GM12872 (cell line): ENCODE measurements at regions not wholly inside any gene's neighbourhood (a gene's known extent, or its start where the extent isn't known, plus 50 kb on each side); places are given as distances from the start of the nearest gene placed in this dataset.

ENCODE experiments used
- TF ChIP-seq, protein P1 (sequence below): IDR thresholded peaks from 3 replicates; pipeline ENCODE4 v1.5.1; 2011; ENCODE audit warnings: low read depth, mild to moderate bottlenecking, low read length, moderate library complexity; ENCODE audit not compliant: insufficient read depth

DNA sequence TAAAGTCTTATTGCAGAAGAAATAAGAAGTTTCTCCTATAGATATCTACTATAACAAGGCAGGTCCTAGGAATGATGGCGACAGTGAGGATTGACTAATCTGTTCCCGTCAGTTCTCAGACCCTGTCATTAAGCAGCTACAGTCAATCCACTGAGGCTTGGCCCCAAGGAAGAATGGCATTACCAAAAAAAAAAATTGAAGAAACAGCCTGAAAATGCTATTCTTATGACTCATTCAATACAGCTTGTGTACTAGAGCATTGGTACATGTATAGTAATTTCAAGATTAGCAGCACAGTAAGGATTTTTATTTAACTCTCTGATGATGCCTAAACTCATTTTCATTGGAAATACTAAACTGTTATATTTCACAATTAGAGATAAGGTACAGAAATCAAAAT lies 1096.1 kb upstream of the NXPH2 start:
- TF ChIP-seq, protein P1, sequence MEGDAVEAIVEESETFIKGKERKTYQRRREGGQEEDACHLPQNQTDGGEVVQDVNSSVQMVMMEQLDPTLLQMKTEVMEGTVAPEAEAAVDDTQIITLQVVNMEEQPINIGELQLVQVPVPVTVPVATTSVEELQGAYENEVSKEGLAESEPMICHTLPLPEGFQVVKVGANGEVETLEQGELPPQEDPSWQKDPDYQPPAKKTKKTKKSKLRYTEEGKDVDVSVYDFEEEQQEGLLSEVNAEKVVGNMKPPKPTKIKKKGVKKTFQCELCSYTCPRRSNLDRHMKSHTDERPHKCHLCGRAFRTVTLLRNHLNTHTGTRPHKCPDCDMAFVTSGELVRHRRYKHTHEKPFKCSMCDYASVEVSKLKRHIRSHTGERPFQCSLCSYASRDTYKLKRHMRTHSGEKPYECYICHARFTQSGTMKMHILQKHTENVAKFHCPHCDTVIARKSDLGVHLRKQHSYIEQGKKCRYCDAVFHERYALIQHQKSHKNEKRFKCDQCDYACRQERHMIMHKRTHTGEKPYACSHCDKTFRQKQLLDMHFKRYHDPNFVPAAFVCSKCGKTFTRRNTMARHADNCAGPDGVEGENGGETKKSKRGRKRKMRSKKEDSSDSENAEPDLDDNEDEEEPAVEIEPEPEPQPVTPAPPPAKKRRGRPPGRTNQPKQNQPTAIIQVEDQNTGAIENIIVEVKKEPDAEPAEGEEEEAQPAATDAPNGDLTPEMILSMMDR = no peak

DNA sequence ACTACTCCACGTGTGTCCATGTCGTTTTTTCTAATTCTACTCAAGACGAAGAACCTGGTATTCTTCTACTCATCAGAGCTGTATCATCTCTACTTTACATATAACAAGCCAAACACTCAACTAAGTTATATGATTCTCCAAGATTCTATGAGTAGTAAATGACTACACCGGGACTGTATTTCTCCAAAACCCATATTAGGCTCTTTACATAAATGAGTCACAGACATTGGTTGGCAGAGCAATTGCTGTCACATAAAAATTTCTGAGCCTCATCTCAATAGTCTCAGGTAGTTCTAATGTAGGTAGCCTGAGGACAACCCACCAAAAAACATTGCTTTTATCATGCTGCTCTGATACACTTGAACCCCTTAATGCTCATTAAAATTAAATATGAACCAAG lies 1092.3 kb upstream of the NXPH2 start:
- TF ChIP-seq, protein P1 = no peak

DNA sequence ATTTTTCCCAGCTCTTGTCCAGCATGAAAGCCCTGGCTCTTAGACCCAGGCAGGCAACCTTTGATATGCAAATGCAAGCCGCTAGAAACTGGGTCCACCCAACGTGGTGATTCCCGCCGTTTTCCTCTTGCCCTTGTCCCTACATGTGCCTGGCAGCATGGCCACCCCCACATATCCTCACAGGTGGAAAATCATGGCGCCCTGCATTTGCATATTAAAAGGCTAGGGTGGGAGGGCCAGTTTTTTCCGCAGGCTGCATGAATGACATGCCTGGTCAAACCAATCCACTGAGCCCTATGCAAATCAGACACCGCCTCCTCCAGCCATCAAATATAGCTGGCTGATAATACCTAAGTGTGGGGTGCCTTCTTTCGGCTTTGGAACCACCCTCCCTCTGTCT lies 1091.8 kb upstream of the NXPH2 start:
- TF ChIP-seq, protein P1 = no peak

DNA sequence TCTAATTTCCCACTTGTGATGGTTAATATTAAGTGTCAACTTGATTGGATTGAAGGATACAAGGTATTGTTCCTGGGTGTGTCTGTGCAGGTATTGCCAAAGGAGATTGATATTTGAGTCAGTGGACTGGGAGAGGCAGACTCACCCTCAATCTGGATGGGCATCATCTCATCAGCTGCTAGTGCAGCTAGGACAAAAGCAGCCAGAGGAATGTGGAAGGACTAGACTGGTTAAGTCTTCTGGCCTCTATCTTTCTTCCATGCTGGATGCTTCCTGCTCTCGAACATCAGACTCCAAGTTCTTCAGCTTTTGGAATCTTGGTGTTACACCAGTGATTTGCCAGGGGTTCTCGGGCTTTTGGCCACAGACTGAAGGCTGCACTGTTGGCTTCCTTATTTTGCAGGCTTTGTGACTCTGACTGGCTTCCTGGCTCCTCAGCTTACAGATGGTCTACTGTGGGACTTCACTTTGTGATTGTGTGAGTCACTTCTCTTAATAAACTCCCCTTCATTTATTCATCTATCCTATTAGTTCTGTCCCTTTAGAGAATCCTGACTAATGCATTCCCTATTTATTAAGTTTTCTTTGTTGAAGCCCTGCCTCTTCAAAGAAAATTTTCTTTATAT lies 1087.5 kb upstream of the NXPH2 start:
- TF ChIP-seq, protein P1 = no peak

DNA sequence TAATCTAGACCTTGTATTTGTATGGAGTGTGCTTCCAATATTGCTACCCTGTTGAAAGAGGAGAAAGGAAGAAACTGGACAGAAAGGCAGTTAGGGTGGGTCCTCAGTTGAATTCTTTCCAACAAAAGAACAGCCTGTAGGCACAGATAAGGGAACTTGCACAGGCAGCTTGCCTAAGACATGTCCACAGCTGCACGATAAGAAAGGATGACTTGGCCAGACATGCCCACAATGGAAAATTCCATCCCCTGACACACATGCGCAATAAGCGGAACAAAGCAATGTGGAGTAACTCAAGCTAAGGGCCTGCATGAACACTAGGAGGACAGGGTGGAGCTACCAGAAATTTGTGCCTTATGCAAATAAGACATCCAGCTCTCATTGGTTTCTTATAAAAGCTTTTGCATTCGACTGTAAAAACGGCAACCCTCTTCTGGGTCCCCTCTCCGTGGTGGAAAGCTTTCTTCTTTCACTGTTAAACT lies 1084.7 kb upstream of the NXPH2 start:
- TF ChIP-seq, protein P1 = no peak

DNA sequence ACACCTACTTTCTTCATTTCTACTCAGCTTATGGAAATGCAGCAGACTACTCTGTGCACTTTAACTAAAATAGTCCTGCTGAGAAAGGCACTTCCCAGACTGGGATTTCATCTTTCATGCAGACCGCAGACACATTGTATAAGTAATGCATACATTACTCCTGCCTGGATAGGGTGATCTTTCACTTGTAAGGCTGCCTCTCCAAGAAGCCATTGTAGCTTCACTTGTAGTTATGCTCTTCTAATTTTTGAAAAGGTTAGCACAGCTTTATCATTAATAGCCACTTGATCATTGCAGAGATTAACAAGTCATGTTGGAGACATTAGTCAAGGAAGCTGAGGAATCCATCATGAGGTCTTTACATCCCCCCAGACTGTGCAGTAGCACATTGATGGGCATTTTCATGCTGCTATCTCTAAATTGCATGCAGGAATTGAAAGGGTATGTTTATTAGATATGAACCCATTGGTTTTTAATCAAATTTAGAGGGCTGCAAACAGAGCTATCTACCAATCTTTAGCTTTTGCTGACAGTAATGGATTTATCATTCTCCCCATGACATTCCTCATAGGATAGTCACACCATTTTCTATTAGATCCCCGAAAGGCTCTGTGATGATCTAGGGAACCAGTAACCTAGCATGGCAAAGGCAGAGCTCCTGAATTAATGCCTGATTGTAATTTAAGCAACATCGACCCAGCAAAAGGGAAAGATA lies 1074.7 kb upstream of the NXPH2 start:
- TF ChIP-seq, protein P1 = no peak

DNA sequence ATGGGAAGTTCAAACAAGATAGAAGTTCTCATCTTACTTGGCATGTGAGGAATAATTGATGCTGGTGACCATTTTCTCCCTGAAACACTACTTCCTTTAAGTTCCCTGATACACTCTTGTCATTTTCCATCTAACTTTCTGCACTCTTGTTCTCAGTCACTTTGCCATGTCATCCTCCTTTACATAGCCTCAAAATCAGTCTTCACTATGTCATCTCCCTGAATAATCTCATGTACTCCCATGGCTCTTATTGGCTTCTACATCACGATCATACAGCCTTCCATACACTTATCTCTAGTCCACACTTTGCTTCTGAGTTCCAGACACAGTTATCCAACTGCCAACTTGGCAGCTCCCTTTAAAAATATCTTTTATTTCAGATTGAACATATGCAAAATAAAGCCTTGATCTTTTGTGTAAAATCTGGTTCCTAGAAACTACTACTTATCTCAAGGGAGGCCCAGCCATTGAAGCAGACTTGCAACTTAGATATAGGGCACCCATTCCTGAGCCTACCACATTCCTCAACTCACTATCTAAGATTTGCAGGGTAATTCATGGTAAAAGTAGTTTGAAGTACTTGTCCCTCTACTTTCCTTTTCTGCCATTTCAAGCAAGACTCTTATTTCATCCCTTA lies 1070.2 kb upstream of the NXPH2 start:
- TF ChIP-seq, protein P1 = no peak
